H9 (cell line): ENCODE measurements at regions not wholly inside any gene's neighbourhood (a gene's known extent, or its start where the extent isn't known, plus 50 kb on each side); places are given as distances from the start of the nearest gene placed in this dataset.
A peak's percentile ranks its signal among the peaks of the same experiment; 100 is the strongest.

Source experiments
- DNase-seq: peaks from one replicate; pipeline ENCODE4 v3.0.0-alpha.2; 2017
- H2AFZ ChIP-seq: one replicate; pipeline ENCODE4 v1.6.1; 2013; ENCODE audit warnings: mild to moderate bottlenecking, low read length, control low read depth, moderate library complexity
- H2AK5ac ChIP-seq: 2 replicates; pipeline ENCODE4 v1.6.1; 2013; ENCODE audit warnings: low read length, control low read depth, mixed read lengths; ENCODE audit not compliant: insufficient read length
- H2BK120ac ChIP-seq: one replicate; pipeline ENCODE4 v1.6.1; 2013; ENCODE audit warnings: low read depth, mild to moderate bottlenecking, low read length, control low read depth, inconsistent platforms; ENCODE audit not compliant: poor library complexity, severe bottlenecking
- H2BK12ac ChIP-seq: 2 replicates; pipeline ENCODE4 v1.6.1; 2013; ENCODE audit warnings: low read length, control low read depth, mixed read lengths, low read depth; ENCODE audit not compliant: insufficient read length
- H2BK15ac ChIP-seq: 2 replicates; pipeline ENCODE4 v1.6.1; 2013; ENCODE audit warnings: low read depth, low read length, control low read depth
- H2BK20ac ChIP-seq: one replicate; pipeline ENCODE4 v1.6.1; 2013; ENCODE audit warnings: low read depth, mild to moderate bottlenecking, low read length, control low read depth, inconsistent platforms; ENCODE audit not compliant: poor library complexity, severe bottlenecking
- H2BK5ac ChIP-seq: 2 replicates; pipeline ENCODE4 v1.6.1; 2013; ENCODE audit warnings: low read length, control low read depth, mixed read lengths; ENCODE audit not compliant: insufficient read length
- H3K14ac ChIP-seq: 2 replicates; pipeline ENCODE4 v1.6.1; 2013; ENCODE audit warnings: low read length, control low read depth; ENCODE audit not compliant: insufficient read depth
- H3K18ac ChIP-seq: 2 replicates; pipeline ENCODE4 v1.6.1; 2013; ENCODE audit warnings: low read depth, mild to moderate bottlenecking, mixed read lengths, low read length, control low read depth; ENCODE audit not compliant: insufficient read length
- H3K23ac ChIP-seq: 2 replicates; pipeline ENCODE4 v1.6.1; 2013; ENCODE audit warnings: low read length, control low read depth, mixed read lengths, low read depth; ENCODE audit not compliant: insufficient read length
- H3K23me2 ChIP-seq: 2 replicates; pipeline ENCODE4 v1.6.1; 2013; ENCODE audit warnings: low read depth, mild to moderate bottlenecking, mixed read lengths, low read length, control low read depth; ENCODE audit not compliant: insufficient read length, poor library complexity, severe bottlenecking
- H3K27ac ChIP-seq: 2 replicates; pipeline ENCODE4 v1.5.1; 2013; ENCODE audit warnings: low read length, control low read depth, mixed read lengths, low read depth; ENCODE audit not compliant: insufficient read length
- H3K27me3 ChIP-seq: 2 replicates; pipeline ENCODE4 v1.6.1; 2013; ENCODE audit warnings: low read length, control low read depth, inconsistent platforms; ENCODE audit not compliant: insufficient read depth
- H3K4ac ChIP-seq: 2 replicates; pipeline ENCODE4 v1.6.1; 2013; ENCODE audit warnings: low read depth, mild to moderate bottlenecking, control low read depth, inconsistent platforms, low read length, moderate library complexity
- H3K4me1 ChIP-seq: 2 replicates; pipeline ENCODE4 v1.6.1; 2013; ENCODE audit warnings: low read length, control low read depth, inconsistent platforms; ENCODE audit not compliant: insufficient read depth
- H3K4me2 ChIP-seq: 2 replicates; pipeline ENCODE4 v1.6.1; 2013; ENCODE audit warnings: low read length, control low read depth, mixed read lengths; ENCODE audit not compliant: insufficient read length, insufficient read depth
- H3K56ac ChIP-seq: 2 replicates; pipeline ENCODE4 v1.6.1; 2013; ENCODE audit warnings: low read depth, mild to moderate bottlenecking, mixed read lengths, low read length, control low read depth; ENCODE audit not compliant: insufficient read length
- H3K79me1 ChIP-seq: 2 replicates; pipeline ENCODE4 v1.6.1; 2013; ENCODE audit warnings: low read depth, mild to moderate bottlenecking, moderate library complexity, low read length, control low read depth, inconsistent platforms; ENCODE audit not compliant: insufficient read depth, poor library complexity, severe bottlenecking
- H3K79me2 ChIP-seq: 2 replicates; pipeline ENCODE4 v1.6.1; 2013; ENCODE audit warnings: low read length, control low read depth, inconsistent platforms; ENCODE audit not compliant: insufficient read depth
- H3K9ac ChIP-seq: 2 replicates; pipeline ENCODE4 v1.6.1; 2013; ENCODE audit warnings: low read length, control low read depth, mixed read lengths; ENCODE audit not compliant: insufficient read length; ENCODE audit errors: extremely low read depth
- H3K9me3 ChIP-seq: one replicate; pipeline ENCODE4 v1.6.1; 2013; ENCODE audit warnings: low read depth, low read length, inconsistent platforms; ENCODE audit not compliant: control insufficient read depth
- H3T11ph ChIP-seq: one replicate; pipeline ENCODE4 v1.6.1; 2013; ENCODE audit warnings: mild to moderate bottlenecking, low read length, control low read depth, inconsistent platforms
- H4K20me1 ChIP-seq: one replicate; pipeline ENCODE4 v1.6.1; 2013; ENCODE audit not compliant: control insufficient read depth, insufficient read length, insufficient read depth
- H4K5ac ChIP-seq: 2 replicates; pipeline ENCODE4 v1.6.1; 2013; ENCODE audit warnings: low read depth, mild to moderate bottlenecking, mixed read lengths, low read length, control low read depth; ENCODE audit not compliant: insufficient read length
- H4K8ac ChIP-seq: replicated peaks from 2 replicates; pipeline ENCODE4 v1.6.1; 2013; ENCODE audit warnings: low read length, control low read depth, mixed read lengths, low read depth; ENCODE audit not compliant: insufficient read length
- H4K91ac ChIP-seq: 2 replicates; pipeline ENCODE4 v1.6.1; 2013; ENCODE audit warnings: low read depth, mild to moderate bottlenecking, moderate library complexity, mixed read lengths, low read length, control low read depth; ENCODE audit not compliant: insufficient read length
- H3K27ac Mint-ChIP-seq, 3 experiments: 2 replicates in 2 of 3; 3 replicates in 1 of 3; pipeline ENCODE4 v1.8.0; 2020 to 2021; ENCODE audit warnings: mixed read lengths in 3 of 3, mild to moderate bottlenecking in 1 of 3, moderate library complexity in 1 of 3
- H3K27me3 Mint-ChIP-seq: 2 replicates; pipeline ENCODE4 v1.8.0; 2021; ENCODE audit warnings: low read depth, mild to moderate bottlenecking, moderate library complexity, mixed read lengths
- H3K36me3 Mint-ChIP-seq, 3 experiments: 2 replicates in 2 of 3; 3 replicates in 1 of 3; pipeline ENCODE4 v1.8.0; 2020 to 2021; ENCODE audit warnings: low read depth in 3 of 3, mixed read lengths in 3 of 3; ENCODE audit not compliant: insufficient read depth in 1 of 3
- H3K4me1 Mint-ChIP-seq, 2 experiments: 2 replicates each; pipeline ENCODE4 v1.8.0; 2020; ENCODE audit warnings: mixed read lengths in 2 of 2
- H3K4me3 Mint-ChIP-seq, 2 experiments: 2 replicates in 1 of 2; 3 replicates in 1 of 2; pipeline ENCODE4 v1.8.0; 2020 to 2021; ENCODE audit warnings: mild to moderate bottlenecking in 2 of 2, mixed read lengths in 2 of 2, moderate library complexity in 1 of 2
- H3K9me3 Mint-ChIP-seq, 2 experiments: 2 replicates in 1 of 2; 3 replicates in 1 of 2; pipeline ENCODE4 v1.8.0; 2020; ENCODE audit warnings: mild to moderate bottlenecking in 2 of 2, mixed read lengths in 2 of 2, moderate library complexity in 1 of 2
- WGBS: extraction: QIAGEN DNeasy Blood & Tissue Kit; methylation state at CpG from one replicate; pipeline ENCODE4 v1.1.7; 2013; ENCODE audit warnings: missing lambda C conversion rate, low lambda C conversion rate, mixed read lengths; ENCODE audit not compliant: insufficient read length; ENCODE audit errors: extremely low coverage; 5-methylcytosine and 5-hydroxymethylcytosine counted together
- TF ChIP-seq, protein P1 (sequence below): fragments of 200-600 bp; sonication (generic); conservative IDR thresholded peaks from 3 replicates; pipeline ENCODE4 v1.8.0; 2021; ENCODE audit warnings: antibody characterized with exemption, mild to moderate bottlenecking

GRCh38 chr1:57553666-57554065 is 129.8 kb upstream of the DAB1 start:
- Histone ChIP-seq H3K27ac (no peak overlapping the region), H2AK5ac (no peak overlapping the region), H4K5ac (no peak overlapping the region), H2BK5ac (no peak overlapping the region), H3K23ac (no peak overlapping the region), H3K18ac (no peak overlapping the region), H3K9me3 (no peaks in the 10 kb centered on the region), H3K4ac (no peak overlapping the region), H4K20me1 (no peaks in the 10 kb centered on the region), H3K79me2 (no peaks in the 10 kb centered on the region), H2AFZ (no peak overlapping the region), H2BK15ac (no peak overlapping the region), H2BK120ac (no peak overlapping the region), H3K23me2 (no peaks in the 10 kb centered on the region), H3K56ac (no peak overlapping the region), H2BK12ac (no peak overlapping the region), H4K8ac (no peak overlapping the region), H3K79me1 (no peaks in the 10 kb centered on the region), H3K14ac (no peak overlapping the region), H3K9ac (no peak overlapping the region), H3T11ph (no peak overlapping the region), H4K91ac (no peak overlapping the region), H3K4me1 (peaks cover 8% of the 10 kb centered on the region; the same call in 1 of the 2 replicates), H2BK20ac (no peak overlapping the region), H3K4me2 (no peak overlapping the region), H3K27me3 (no peaks in the 10 kb centered on the region)
- Mint-ChIP-seq H3K4me3 (no peak overlapping the region), H3K27ac (peak overlapping the region in 1 of 3 experiments; percentile 18; a peak in 2 of 7 replicates), H3K36me3 (no peaks in the 10 kb centered on the region; a peak in 1 of 7 replicates), H3K9me3 (no peaks in the 10 kb centered on the region), H3K27me3 (no peaks in the 10 kb centered on the region), H3K4me1 (peaks cover 14 to 25% of the 10 kb centered on the region in 2 experiments)
- DNase-seq: peak; percentile 52
- TF ChIP-seq, protein P1, sequence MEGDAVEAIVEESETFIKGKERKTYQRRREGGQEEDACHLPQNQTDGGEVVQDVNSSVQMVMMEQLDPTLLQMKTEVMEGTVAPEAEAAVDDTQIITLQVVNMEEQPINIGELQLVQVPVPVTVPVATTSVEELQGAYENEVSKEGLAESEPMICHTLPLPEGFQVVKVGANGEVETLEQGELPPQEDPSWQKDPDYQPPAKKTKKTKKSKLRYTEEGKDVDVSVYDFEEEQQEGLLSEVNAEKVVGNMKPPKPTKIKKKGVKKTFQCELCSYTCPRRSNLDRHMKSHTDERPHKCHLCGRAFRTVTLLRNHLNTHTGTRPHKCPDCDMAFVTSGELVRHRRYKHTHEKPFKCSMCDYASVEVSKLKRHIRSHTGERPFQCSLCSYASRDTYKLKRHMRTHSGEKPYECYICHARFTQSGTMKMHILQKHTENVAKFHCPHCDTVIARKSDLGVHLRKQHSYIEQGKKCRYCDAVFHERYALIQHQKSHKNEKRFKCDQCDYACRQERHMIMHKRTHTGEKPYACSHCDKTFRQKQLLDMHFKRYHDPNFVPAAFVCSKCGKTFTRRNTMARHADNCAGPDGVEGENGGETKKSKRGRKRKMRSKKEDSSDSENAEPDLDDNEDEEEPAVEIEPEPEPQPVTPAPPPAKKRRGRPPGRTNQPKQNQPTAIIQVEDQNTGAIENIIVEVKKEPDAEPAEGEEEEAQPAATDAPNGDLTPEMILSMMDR: no peak
- WGBS: no CpG with 5 or more reads among the region's 5 CpGs
